K562 (cell line): ENCODE measurements at regions not wholly inside any gene's neighbourhood (a gene's known extent, or its start where the extent isn't known, plus 50 kb on each side); places are given as distances from the start of the nearest gene placed in this dataset.

Experiments
- ATAC-seq: fragments of 200-7000 bp; cut with Tn5 transposase; 3 replicates; pipeline ENCODE4 v1.9.1; 2020; ENCODE audit warnings: moderate library complexity
- BruUV-seq: library from RNA; stranded (reverse); fragments of 400-500 nt; replicated peaks from 2 replicates; lab custom pipeline; 2021; lab: Mats Ljungman, UMichigan
- CTCF ChIA-PET: fragments of 300-600 bp; formaldehyde crosslinking; extraction: SDS; loops from one replicate; lab custom pipeline; 2021; ENCODE audit warnings: low intra/inter-chr PET ratio; lab: Yijun Ruan, JAX
- POLR2A ChIA-PET: fragments of 300-600, 350-650 bp; sonication (Branson Sonifier 250); formaldehyde crosslinking; extraction: SDS; loops from one replicate; lab custom pipeline; 2021; ENCODE audit warnings: antibody characterized with exemption, inconsistent platforms; lab: Yijun Ruan, JAX
- DNase-seq, 4 experiments: peaks; one replicate each; pipeline versions ENCODE4 v3.0.0 to v3.0.0-alpha.2; 2011 to 2018; ENCODE audit warnings: low spot score in 3 of 4, mixed read lengths in 3 of 4; ENCODE audit errors: extremely low read depth in 1 of 4
- FAIRE-seq: peaks from 2 replicates; lab custom pipeline; 2011; peaks lifted over from hg19 to GRCh38; lab: Jason Lieb, UNC
- H2AFZ ChIP-seq: 2 replicates; pipeline ENCODE4 v1.6.0; 2011; ENCODE audit warnings: low read depth, low read length, control low read depth, inconsistent platforms
- H3K27ac ChIP-seq: fragments of 200-600 bp; 3 replicates; pipeline ENCODE4 v1.8.0; 2011; ENCODE audit warnings: low read depth, mild to moderate bottlenecking, control low read depth, inconsistent platforms, low read length, moderate library complexity, mixed read lengths; ENCODE audit errors: extremely low read depth
- H3K27me3 ChIP-seq, 2 experiments: fragments of 300-600 bp in 1 of 2; 2 replicates in 1 of 2; 3 replicates in 1 of 2; pipeline versions ENCODE4 v1.6.0 to v1.8.0; 2011; ENCODE audit warnings: inconsistent platforms in 2 of 2, low read length in 2 of 2, mild to moderate bottlenecking in 1 of 2, mixed read lengths in 1 of 2, moderate library complexity in 1 of 2; ENCODE audit not compliant: control insufficient read depth in 2 of 2, insufficient read depth in 2 of 2
- H3K36me3 ChIP-seq: fragments of 300-600 bp; 3 replicates; pipeline ENCODE4 v1.8.0; 2011; ENCODE audit warnings: mild to moderate bottlenecking, low read length, inconsistent platforms; ENCODE audit not compliant: control insufficient read depth, insufficient read depth
- H3K4me1 ChIP-seq, 2 experiments: fragments of 200-600 bp in 1 of 2; replicated peaks in 1 of 2; 2 replicates in 1 of 2; 3 replicates in 1 of 2; pipeline versions ENCODE4 v1.5.1 to v1.8.0; 2011; ENCODE audit warnings: inconsistent platforms in 2 of 2, low read length in 2 of 2, mild to moderate bottlenecking in 1 of 2, mixed read lengths in 1 of 2, moderate library complexity in 1 of 2; ENCODE audit not compliant: control insufficient read depth in 2 of 2, insufficient read depth in 2 of 2
- H3K4me2 ChIP-seq: 2 replicates; pipeline ENCODE4 v1.6.1; 2011; ENCODE audit warnings: low read length, control low read depth, inconsistent platforms, mixed read lengths; ENCODE audit not compliant: insufficient read depth
- H3K4me3 ChIP-seq: fragments of 200-600 bp; sonication (generic), shearing (Covaris generic); 2 replicates; pipeline ENCODE4 v1.5.1; 2016; ENCODE audit warnings: control low read depth, inconsistent platforms
- H3K79me2 ChIP-seq: fragments of 200-600 bp; 3 replicates; pipeline ENCODE4 v1.8.0; 2011; ENCODE audit warnings: low read length, inconsistent platforms; ENCODE audit not compliant: control insufficient read depth, insufficient read depth
- H3K9ac ChIP-seq, 2 experiments: 2 replicates each; pipeline versions ENCODE4 v1.6.0 to v1.6.1; 2011; ENCODE audit warnings: low read depth in 2 of 2, low read length in 2 of 2, control low read depth in 1 of 2, inconsistent platforms in 1 of 2, mild to moderate bottlenecking in 1 of 2, mixed read lengths in 1 of 2; ENCODE audit not compliant: insufficient read depth in 1 of 2
- H3K9me1 ChIP-seq: one replicate; pipeline ENCODE4 v1.6.0; 2011; ENCODE audit warnings: inconsistent platforms, mild to moderate bottlenecking, low read length, moderate library complexity; ENCODE audit not compliant: control insufficient read depth, insufficient read depth
- H3K9me3 ChIP-seq: replicated peaks from 2 replicates; pipeline ENCODE4 v1.5.1; 2011; ENCODE audit warnings: low read depth, low read length, inconsistent platforms; ENCODE audit not compliant: control insufficient read depth, insufficient read depth
- H4K20me1 ChIP-seq: replicated peaks from 2 replicates; pipeline ENCODE4 v1.6.1; 2011; ENCODE audit warnings: low read length, inconsistent platforms, mixed read lengths; ENCODE audit not compliant: control insufficient read depth, insufficient read depth
- CAMTA2 ChIP-seq: fragments of 250-450 bp; sonication (Bioruptor Pico); conservative IDR thresholded peaks from 2 replicates; pipeline ENCODE4 v1.5.1; 2022
- HDAC1 ChIP-seq, 2 experiments: fragments of 450-650 bp; IDR thresholded peaks; 2 replicates each; pipeline ENCODE4 v1.6.1; 2016 to 2017; ENCODE audit warnings: inconsistent platforms in 1 of 2, mild to moderate bottlenecking in 1 of 2, moderate library complexity in 1 of 2
- PYGO2 ChIP-seq: fragments of 450-650 bp; IDR thresholded peaks from 2 replicates; pipeline ENCODE4 v1.6.1; 2016; ENCODE audit warnings: mild to moderate bottlenecking, missing genetic modification characterization, moderate library complexity, missing compliant biosample characterization
- RBM15 ChIP-seq: fragments of 200-400 bp; formaldehyde crosslinking; IDR thresholded peaks from 2 replicates; pipeline ENCODE4 v1.6.1; 2018; ENCODE audit warnings: mild to moderate bottlenecking, low read length, moderate library complexity; ENCODE audit not compliant: insufficient read depth
- WGBS: fragments of 100-300 bp; shearing (Covaris generic); methylation state at CpG from one replicate; pipeline ENCODE4 v1.1.6; 2016; ENCODE audit warnings: low coverage, mixed read lengths; ENCODE audit not compliant: insufficient coverage; ENCODE audit errors: missing lambda C conversion rate; 5-methylcytosine and 5-hydroxymethylcytosine counted together
- in situ Hi-C: fragments of 300-500 bp; cut with MboI; formaldehyde crosslinking; loops from 4 replicates; pipeline ENCODE4 v1.15.0; 2018; ENCODE audit warnings: inconsistent platforms, mixed read lengths
- intact Hi-C: fragments of 100-400 bp; cut with micrococcal nuclease; formaldehyde crosslinking; loops from 2 replicates; pipeline ENCODE4 v1.14.2; 2022

GRCh38 chr1:199784138-199784895, 243.2 kb upstream of the NR5A2 start:
- TF ChIP-seq HDAC1 (IDR thresholded peaks at IDR 0.05) = no peak
- no peak for TF ChIP-seq PYGO2 (tag)
- TF ChIP-seq, all 486 proteins: peak for 0
- Histone ChIP-seq H3K4me3 (no peak overlapping the region), H3K79me2 (no peaks in the 10 kb centered on the region), H2AFZ (no peak overlapping the region), H4K20me1 (no peaks in the 10 kb centered on the region), H3K9me1 (no peaks in the 10 kb centered on the region), H3K9me3 (no peaks in the 10 kb centered on the region), H3K27me3 (no peaks in the 10 kb centered on the region), H3K9ac (no peak overlapping the region), H3K4me2 (no peak overlapping the region), H3K27ac (no peak overlapping the region), H3K36me3 (no peaks in the 10 kb centered on the region), H3K4me1 (no peaks in the 10 kb centered on the region)
- no peak for ATAC-seq
- ChIA-PET CTCF (no interaction called here), POLR2A (no interaction called here)
- intact Hi-C loops (no loop called here), in situ Hi-C loops (no loop called here)
- DNase-seq = no peak
- BruUV-seq = no TSS peak
- WGBS = 0% methylated on average over 2 of the region's 2 CpGs
- FAIRE-seq = no peak

- no peaks in the 10 kb centered on the region for H3K9me1 ChIP-seq
- 0% methylated on average over 3 of the region's 3 CpGs for WGBS
- H3K4me3 ChIP-seq = no peak overlapping the region
- no peak overlapping the region for H2AFZ ChIP-seq
- no peaks in the 10 kb centered on the region for H3K79me2 ChIP-seq
- DNase-seq (no peak), FAIRE-seq (no peak), ATAC-seq (no peak)
- no peak for TF ChIP-seq CAMTA2 (CRISPR knock-in tag)
- no peak for TF ChIP-seq RBM15
- in situ Hi-C loops = no loop called here
- CTCF ChIA-PET = no interaction called here
- no peak overlapping the region for H3K27ac ChIP-seq
- H4K20me1 ChIP-seq = no peaks in the 10 kb centered on the region
- H3K36me3 ChIP-seq = no peaks in the 10 kb centered on the region
- POLR2A ChIA-PET = no interaction called here
- no peaks in the 10 kb centered on the region for H3K27me3 ChIP-seq
- BruUV-seq = no TSS peak
- no peak overlapping the region for H3K4me2 ChIP-seq
- intact Hi-C loops = no loop called here
- H3K4me1 ChIP-seq = no peaks in the 10 kb centered on the region
- H3K9me3 ChIP-seq = no peaks in the 10 kb centered on the region
- H3K9ac ChIP-seq = no peak overlapping the region
Observed at GRCh38 chr1:199786695-199787094, 240.8 kb upstream of the NR5A2 start.
